NCI-H1436 (cell line): ENCODE measurements at regions not wholly inside any gene's neighbourhood (a gene's known extent, or its start where the extent isn't known, plus 50 kb on each side); places are given as distances from the start of the nearest gene placed in this dataset.
"Not testable (repeated sequence)": the region's sequence is repeated elsewhere in the genome, so short reads cannot be mapped to it uniquely, and the experiment has no call there.

Experiments
- DNase-seq: peaks from one replicate; lab custom pipeline; 2025; lab: John Stamatoyannopoulos, UW

GRCh38 chr2:183614799-183615435, 490.7 kb downstream of the NUP35 start:
- no peak for DNase-seq

- no peak for DNase-seq
Observed at GRCh38 chr2:183623227-183623626, 499.0 kb downstream of the NUP35 start.

GRCh38 chr2:183630964-183631363, 506.7 kb downstream of the NUP35 start:
- DNase-seq, result no peak

GRCh38 chr2:183656121-183656520, 531.9 kb downstream of the NUP35 start:
- DNase-seq, result no peak

GRCh38 chr2:183665425-183665824, 541.2 kb downstream of the NUP35 start:
- peak; percentile 93 for DNase-seq

- DNase-seq, result no peak
Observed at GRCh38 chr2:183666031-183666430, 541.8 kb downstream of the NUP35 start.

GRCh38 chr2:183671233-183671632, 547.0 kb downstream of the NUP35 start:
- no peak for DNase-seq

- no peak for DNase-seq
Observed at GRCh38 chr2:183678908-183679307, 554.7 kb downstream of the NUP35 start.

- no peak for DNase-seq
Observed at GRCh38 chr2:183680573-183680972, 556.3 kb downstream of the NUP35 start.

- no peak for DNase-seq
Observed at GRCh38 chr2:183684686-183685085, 560.4 kb downstream of the NUP35 start.

GRCh38 chr2:183696028-183696427, 571.8 kb downstream of the NUP35 start:
- DNase-seq, result no peak

GRCh38 chr2:183709829-183710228, 585.6 kb downstream of the NUP35 start:
- DNase-seq, result no peak

- DNase-seq, result no peak
Observed at GRCh38 chr2:183718246-183718645, 594.0 kb downstream of the NUP35 start.

GRCh38 chr2:183723278-183723677, 599.0 kb downstream of the NUP35 start:
- DNase-seq, result no peak

GRCh38 chr2:183729380-183729779, 605.1 kb downstream of the NUP35 start:
- DNase-seq, result no peak

GRCh38 chr2:183740241-183740640, 616.0 kb downstream of the NUP35 start:
- DNase-seq, result no peak

GRCh38 chr2:183752571-183752970, 628.3 kb downstream of the NUP35 start:
- DNase-seq, result no peak

- no peak for DNase-seq
Observed at GRCh38 chr2:183759033-183759432, 634.8 kb downstream of the NUP35 start.

GRCh38 chr2:183773775-183774174, 649.5 kb downstream of the NUP35 start:
- DNase-seq, result no peak

GRCh38 chr2:183780072-183780471, 655.8 kb downstream of the NUP35 start:
- DNase-seq, result no peak

- DNase-seq, result no peak
Observed at GRCh38 chr2:183782436-183782835, 658.2 kb downstream of the NUP35 start.

- not testable (repeated sequence) for DNase-seq
Observed at GRCh38 chr2:183788796-183789195, 664.6 kb downstream of the NUP35 start.

GRCh38 chr2:183792165-183792924, 668.1 kb downstream of the NUP35 start:
- not testable (repeated sequence) for DNase-seq

GRCh38 chr2:183798535-183798934, 674.3 kb downstream of the NUP35 start:
- no peak for DNase-seq
